Natural killer cell (primary cell): ENCODE measurements at regions not wholly inside any gene's neighbourhood (a gene's known extent, or its start where the extent isn't known, plus 50 kb on each side); places are given as distances from the start of the nearest gene placed in this dataset.

ENCODE experiments used
- ATAC-seq, 3 donors: fragments of 150-1000 bp in 2 of 3; fragments of 200-7000 bp in 1 of 3; cut with Tn5 transposase; 1 replicate in 1 of 3; 2 replicates in 2 of 3; pipeline ENCODE4 v1.10.0; 2021; ENCODE audit warnings: mild to moderate bottlenecking in 2 of 3, moderate library complexity in 2 of 3
- DNase-seq, 2 donors: peaks; one replicate each; pipeline versions ENCODE4 v3.0.0 to v3.0.0-alpha.2; 2013 to 2021; ENCODE audit warnings: mixed read lengths in 1 of 2
- H3K27ac ChIP-seq: one replicate; pipeline ENCODE4 v1.5.1; 2013; ENCODE audit warnings: mild to moderate bottlenecking, low read length
- H3K27me3 ChIP-seq: one replicate; pipeline ENCODE4 v1.6.1; 2013; ENCODE audit warnings: low read length; ENCODE audit not compliant: control insufficient read depth, insufficient read depth
- H3K36me3 ChIP-seq: one replicate; pipeline ENCODE4 v1.6.1; 2013; ENCODE audit warnings: low read length; ENCODE audit not compliant: control insufficient read depth, insufficient read depth
- H3K4me1 ChIP-seq: one replicate; pipeline ENCODE4 v1.6.1; 2013; ENCODE audit warnings: low read length; ENCODE audit not compliant: control insufficient read depth, insufficient read depth
- H3K4me3 ChIP-seq: one replicate; pipeline ENCODE4 v1.5.1; 2013; ENCODE audit warnings: low read length
- H3K9me3 ChIP-seq: one replicate; pipeline ENCODE4 v1.6.1; 2013; ENCODE audit warnings: low read length; ENCODE audit not compliant: control insufficient read depth, insufficient read depth
- H3K27ac Mint-ChIP-seq, 2 donors: one replicate each; pipeline ENCODE4 v1.8.0; 2022; ENCODE audit warnings: mild to moderate bottlenecking in 2 of 2, mixed read lengths in 2 of 2, moderate library complexity in 1 of 2
- H3K27me3 Mint-ChIP-seq, 2 donors: one replicate each; pipeline ENCODE4 v1.8.0; 2022; ENCODE audit warnings: low read depth in 2 of 2, mixed read lengths in 2 of 2
- H3K36me3 Mint-ChIP-seq: one replicate; pipeline ENCODE4 v1.8.0; 2022; ENCODE audit warnings: mixed read lengths
- H3K4me1 Mint-ChIP-seq, 2 donors: one replicate each; pipeline ENCODE4 v1.8.0; 2022; ENCODE audit warnings: mixed read lengths in 2 of 2
- H3K4me3 Mint-ChIP-seq: one replicate; pipeline ENCODE4 v1.8.0; 2022; ENCODE audit warnings: mild to moderate bottlenecking, moderate library complexity, mixed read lengths
- H3K9me3 Mint-ChIP-seq, 2 donors: one replicate each; pipeline ENCODE4 v1.8.0; 2022; ENCODE audit warnings: mixed read lengths in 2 of 2
- CTCF ChIP-seq: fragments of 200-600 bp; IDR thresholded peaks from one replicate; pipeline ENCODE4 v1.8.0; 2022; ENCODE audit warnings: antibody characterized with exemption
- WGBS: methylation state at CpG from one replicate; pipeline ENCODE4 v1.1.7; 2013; ENCODE audit warnings: missing lambda C conversion rate; ENCODE audit not compliant: insufficient coverage; 5-methylcytosine and 5-hydroxymethylcytosine counted together
- intact Hi-C: fragments of 100-400 bp; cut with micrococcal nuclease; formaldehyde crosslinking; loops from one replicate; pipeline ENCODE4 v1.14.2; 2022

GRCh38 chr1:239736479-239736878, 350.1 kb downstream of the CHRM3 start:
- no peak for DNase-seq
- no peak overlapping the region for H3K4me3 Mint-ChIP-seq
- Histone ChIP-seq H3K9me3 (no peaks in the 10 kb centered on the region), H3K27ac (no peak overlapping the region), H3K4me3 (no peak overlapping the region), H3K4me1 (no peaks in the 10 kb centered on the region), H3K36me3 (no peaks in the 10 kb centered on the region), H3K27me3 (no peaks in the 10 kb centered on the region)
- no peaks in the 10 kb centered on the region for H3K9me3 Mint-ChIP-seq
- 88% methylated on average over 2 of the region's 2 CpGs for WGBS
- no peak for ATAC-seq
- intact Hi-C loops, result no loop called here
- no peak overlapping the region for H3K27ac Mint-ChIP-seq
- H3K27me3 Mint-ChIP-seq, result peaks cover 0 to 12% of the 10 kb centered on the region in 2 donors
- H3K4me1 Mint-ChIP-seq, result peaks cover 6% of the 10 kb centered on the region in 2 donors
- TF ChIP-seq CTCF, result no peak
- no peaks in the 10 kb centered on the region for H3K36me3 Mint-ChIP-seq

- peaks cover 12 to 15% of the 10 kb centered on the region in 2 donors for H3K4me1 Mint-ChIP-seq
- 93% methylated on average over 2 of the region's 2 CpGs for WGBS
- intact Hi-C loops, result no loop called here
These were observed 352.3 kb upstream of the FMN2 start for GRCh38 chr1:239739375-239739774.

GRCh38 chr1:239739919-239740318, 351.8 kb upstream of the FMN2 start:
- intact Hi-C loops, result no loop called here
- Histone ChIP-seq H3K27me3 (no peaks in the 10 kb centered on the region), H3K4me1 (no peaks in the 10 kb centered on the region), H3K36me3 (no peaks in the 10 kb centered on the region), H3K27ac (no peak overlapping the region), H3K4me3 (no peak overlapping the region), H3K9me3 (no peaks in the 10 kb centered on the region)
- Mint-ChIP-seq H3K9me3 (peaks cover 0 to 3% of the 10 kb centered on the region in 2 donors), H3K36me3 (no peaks in the 10 kb centered on the region), H3K4me1 (peaks cover 12 to 20% of the 10 kb centered on the region in 2 donors), H3K4me3 (no peak overlapping the region), H3K27me3 (peaks cover 3 to 12% of the 10 kb centered on the region in 2 donors), H3K27ac (no peak overlapping the region)
- no CpG with 5 or more reads among the region's 2 CpGs for WGBS
- no peak for TF ChIP-seq CTCF
- DNase-seq, result no peak
- no peak for ATAC-seq

More at GRCh38 chr1:239739375-239739774, 352.3 kb upstream of the FMN2 start:
- Mint-ChIP-seq H3K4me3 (no peak overlapping the region), H3K9me3 (no peaks in the 10 kb centered on the region), H3K27me3 (peaks cover 0 to 12% of the 10 kb centered on the region in 2 donors), H3K27ac (no peak overlapping the region), H3K36me3 (no peaks in the 10 kb centered on the region)
- Histone ChIP-seq H3K27ac (no peak overlapping the region), H3K9me3 (no peaks in the 10 kb centered on the region), H3K36me3 (no peaks in the 10 kb centered on the region), H3K4me3 (no peak overlapping the region), H3K4me1 (no peaks in the 10 kb centered on the region), H3K27me3 (no peaks in the 10 kb centered on the region)
- DNase-seq (no peak), ATAC-seq (no peak)
- TF ChIP-seq CTCF, result no peak

- Mint-ChIP-seq H3K27ac (no peak overlapping the region), H3K4me3 (no peak overlapping the region), H3K9me3 (peaks cover 0 to 4% of the 10 kb centered on the region in 2 donors), H3K4me1 (peaks cover 12 to 21% of the 10 kb centered on the region in 2 donors), H3K27me3 (peaks cover 3 to 9% of the 10 kb centered on the region in 2 donors), H3K36me3 (no peaks in the 10 kb centered on the region)
- Histone ChIP-seq H3K4me1 (no peaks in the 10 kb centered on the region), H3K9me3 (no peaks in the 10 kb centered on the region), H3K27ac (no peak overlapping the region), H3K4me3 (no peak overlapping the region), H3K36me3 (no peaks in the 10 kb centered on the region), H3K27me3 (no peaks in the 10 kb centered on the region)
- 46% methylated on average over 3 of the region's 6 CpGs for WGBS
- ATAC-seq, result no peak
- intact Hi-C loops, result no loop called here
- no peak for TF ChIP-seq CTCF
- DNase-seq, result no peak
These were observed 349.1 kb upstream of the FMN2 start for GRCh38 chr1:239742416-239743109.
